PC-3 (cell line): ENCODE measurements at regions not wholly inside any gene's neighbourhood (a gene's known extent, or its start where the extent isn't known, plus 50 kb on each side); places are given as distances from the start of the nearest gene placed in this dataset.

Source experiments
- ATAC-seq: fragments of 200-7000 bp; cut with Tn5 transposase; 2 replicates; pipeline ENCODE4 v1.9.1; 2020; ENCODE audit warnings: mild to moderate bottlenecking, moderate library complexity
- BruUV-seq: library from RNA; stranded (reverse); fragments of 400-500 nt; replicated peaks from 2 replicates; lab custom pipeline; 2021; lab: Mats Ljungman, UMichigan
- CTCF ChIA-PET: fragments of 300-600 bp; sonication (Branson Sonifier 250); formaldehyde crosslinking; loops from one replicate; lab custom pipeline; 2022; ENCODE audit warnings: antibody characterized with exemption; lab: Charles Lee
- POLR2A ChIA-PET: fragments of 300-600 bp; sonication (Branson Sonifier 250); formaldehyde crosslinking; loops from one replicate; lab custom pipeline; 2022; ENCODE audit warnings: antibody characterized with exemption; ENCODE audit not compliant: unreplicated experiment; lab: Charles Lee
- DNase-seq: peaks from one replicate; pipeline ENCODE4 v3.0.0-alpha.2; 2015
- H2AFZ ChIP-seq: fragments of 300-600 bp; sonication (generic); 2 replicates; pipeline ENCODE4 v1.6.0; 2016; ENCODE audit warnings: antibody characterized with exemption, low read length
- H3F3A ChIP-seq: fragments of 300-600 bp; sonication (generic); one replicate; pipeline ENCODE4 v1.6.0; 2017; ENCODE audit warnings: antibody characterized with exemption, low read length, control low read depth, mild to moderate bottlenecking; ENCODE audit not compliant: unreplicated experiment
- H3K27ac ChIP-seq: fragments of 300-600 bp; sonication (generic); 2 replicates; pipeline ENCODE4 v1.5.1; 2016; ENCODE audit warnings: mild to moderate bottlenecking, low read length
- H3K27me3 ChIP-seq: fragments of 300-600 bp; sonication (generic); 2 replicates; pipeline ENCODE4 v1.6.1; 2016; ENCODE audit warnings: low read length, mixed read lengths
- H3K36me3 ChIP-seq: fragments of 300-600 bp; sonication (generic); 2 replicates; pipeline ENCODE4 v1.6.1; 2016; ENCODE audit warnings: low read depth, mixed run types, low read length, mixed read lengths
- H3K4me1 ChIP-seq: fragments of 300-600 bp; sonication (generic); 2 replicates; pipeline ENCODE4 v1.5.1; 2016; ENCODE audit warnings: low read length; ENCODE audit not compliant: insufficient read depth
- H3K4me2 ChIP-seq: fragments of 300-600 bp; sonication (generic); 2 replicates; pipeline ENCODE4 v1.6.0; 2016; ENCODE audit warnings: low read length
- H3K4me3 ChIP-seq: fragments of 300-600 bp; sonication (generic); 2 replicates; pipeline ENCODE4 v1.5.1; 2016; ENCODE audit warnings: mild to moderate bottlenecking, low read length, mixed read lengths
- H3K79me2 ChIP-seq: fragments of 300-600 bp; sonication (generic); 2 replicates; pipeline ENCODE4 v1.6.1; 2017; ENCODE audit warnings: low read length, mixed read lengths
- H3K9ac ChIP-seq: fragments of 300-600 bp; sonication (generic); 2 replicates; pipeline ENCODE4 v1.6.0; 2016; ENCODE audit warnings: mild to moderate bottlenecking, low read length
- H3K9me2 ChIP-seq: fragments of 300-600 bp; sonication (generic); replicated peaks from 2 replicates; pipeline ENCODE4 v1.6.1; 2016; ENCODE audit warnings: mixed run types, low read length, mixed read lengths
- H3K9me3 ChIP-seq: fragments of 300-600 bp; sonication (generic); 2 replicates; pipeline ENCODE4 v1.6.1; 2016; ENCODE audit warnings: low read length, mixed read lengths
- H4K20me1 ChIP-seq: fragments of 300-600 bp; sonication (generic); 2 replicates; pipeline ENCODE4 v1.6.1; 2016; ENCODE audit warnings: low read length, mixed read lengths
- EZH2 ChIP-seq: fragments of 300-600 bp; sonication (generic); IDR thresholded peaks from one replicate; pipeline ENCODE4 v1.6.1; 2017; ENCODE audit warnings: antibody characterized with exemption, mild to moderate bottlenecking, low read length; ENCODE audit not compliant: unreplicated experiment
- EZH2phosphoT487 ChIP-seq: fragments of 300-600 bp; sonication (generic); IDR thresholded peaks from 2 replicates; pipeline ENCODE4 v1.6.1; 2018; ENCODE audit warnings: mild to moderate bottlenecking, antibody characterized with exemption, low read length, borderline replicate concordance
- intact Hi-C: fragments of 100-400 bp; cut with micrococcal nuclease; formaldehyde crosslinking; loops from 2 replicates; pipeline ENCODE4 v1.9.0; 2023
- TF ChIP-seq, protein P1 (sequence below): fragments of 300-600 bp; sonication (generic); conservative IDR thresholded peaks from 2 replicates; pipeline ENCODE4 v1.5.1; 2017; ENCODE audit warnings: antibody characterized with exemption, low read depth, mild to moderate bottlenecking, low read length

DNA sequence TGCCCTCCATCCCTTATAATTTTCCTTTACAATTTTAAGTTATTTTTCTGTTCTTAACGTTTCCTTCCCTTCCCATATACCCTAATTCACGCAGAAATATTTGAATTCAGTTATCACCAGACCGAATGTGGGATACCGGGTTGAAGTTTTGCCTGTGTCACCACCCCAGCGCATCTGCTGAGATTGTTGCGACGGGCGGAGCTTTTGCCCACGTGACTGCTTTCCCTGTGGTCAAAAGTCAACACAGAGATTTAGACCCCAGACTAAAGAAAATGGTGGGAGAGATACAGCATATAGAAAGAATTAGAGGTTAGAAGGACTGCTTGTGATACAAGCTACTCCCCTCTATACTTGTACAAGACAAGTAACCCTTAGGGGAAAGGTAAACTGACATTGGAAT is 326.4 kb upstream of the CTNND2 start:
- Histone ChIP-seq H3K27me3 (no peaks in the 10 kb centered on the region), H3K9ac (no peak overlapping the region), H3K27ac (no peak overlapping the region), H3K79me2 (no peaks in the 10 kb centered on the region), H3K4me1 (no peaks in the 10 kb centered on the region), H3K4me2 (no peak overlapping the region), H3K9me3 (no peaks in the 10 kb centered on the region), H3K9me2 (no peaks in the 10 kb centered on the region), H2AFZ (no peak overlapping the region), H3F3A (no peaks in the 10 kb centered on the region), H3K36me3 (no peaks in the 10 kb centered on the region), H4K20me1 (no peaks in the 10 kb centered on the region), H3K4me3 (no peak overlapping the region)
- intact Hi-C loops = no loop called here
- BruUV-seq = no TSS peak
- ChIA-PET POLR2A (no interaction called here), CTCF (no interaction called here)
- TF ChIP-seq, protein P1, sequence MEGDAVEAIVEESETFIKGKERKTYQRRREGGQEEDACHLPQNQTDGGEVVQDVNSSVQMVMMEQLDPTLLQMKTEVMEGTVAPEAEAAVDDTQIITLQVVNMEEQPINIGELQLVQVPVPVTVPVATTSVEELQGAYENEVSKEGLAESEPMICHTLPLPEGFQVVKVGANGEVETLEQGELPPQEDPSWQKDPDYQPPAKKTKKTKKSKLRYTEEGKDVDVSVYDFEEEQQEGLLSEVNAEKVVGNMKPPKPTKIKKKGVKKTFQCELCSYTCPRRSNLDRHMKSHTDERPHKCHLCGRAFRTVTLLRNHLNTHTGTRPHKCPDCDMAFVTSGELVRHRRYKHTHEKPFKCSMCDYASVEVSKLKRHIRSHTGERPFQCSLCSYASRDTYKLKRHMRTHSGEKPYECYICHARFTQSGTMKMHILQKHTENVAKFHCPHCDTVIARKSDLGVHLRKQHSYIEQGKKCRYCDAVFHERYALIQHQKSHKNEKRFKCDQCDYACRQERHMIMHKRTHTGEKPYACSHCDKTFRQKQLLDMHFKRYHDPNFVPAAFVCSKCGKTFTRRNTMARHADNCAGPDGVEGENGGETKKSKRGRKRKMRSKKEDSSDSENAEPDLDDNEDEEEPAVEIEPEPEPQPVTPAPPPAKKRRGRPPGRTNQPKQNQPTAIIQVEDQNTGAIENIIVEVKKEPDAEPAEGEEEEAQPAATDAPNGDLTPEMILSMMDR = no peak
- TF ChIP-seq EZH2 (no peak), EZH2phosphoT487 (no peak)
- DNase-seq = no peak
- no peak for ATAC-seq

DNA sequence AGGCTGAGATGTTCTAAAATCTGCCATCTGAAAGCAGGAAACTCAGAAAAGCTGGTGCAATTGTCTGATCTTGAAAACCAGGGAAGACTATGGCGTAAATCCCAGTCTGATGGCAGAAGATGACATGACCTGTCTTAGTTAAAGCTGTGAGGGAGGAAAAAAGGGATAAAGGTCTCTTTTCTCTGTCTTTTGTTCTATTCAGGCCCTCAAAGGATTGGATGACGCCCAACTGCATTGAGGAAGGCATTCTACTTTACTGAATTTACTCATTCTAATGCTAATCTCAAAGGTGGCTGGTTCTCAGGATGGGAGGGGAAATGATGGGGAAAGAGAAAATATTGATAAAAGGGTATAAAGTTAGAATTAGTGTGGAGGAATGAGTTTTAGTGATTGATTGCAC is 312.8 kb upstream of the CTNND2 start:
- POLR2A ChIA-PET = no interaction called here
- Histone ChIP-seq H3F3A (no peaks in the 10 kb centered on the region), H3K27me3 (no peaks in the 10 kb centered on the region), H4K20me1 (no peaks in the 10 kb centered on the region), H3K4me2 (no peak overlapping the region), H3K9ac (no peak overlapping the region), H2AFZ (no peak overlapping the region), H3K36me3 (no peaks in the 10 kb centered on the region), H3K9me3 (0 out of 2 replicates have a peak, but pooled peaks cover 3% of the 10 kb centered on the region), H3K27ac (no peak overlapping the region), H3K4me3 (no peak overlapping the region), H3K4me1 (peaks cover 5% of the 10 kb centered on the region; the same call in 1 of the 2 replicates), H3K79me2 (no peaks in the 10 kb centered on the region), H3K9me2 (no peaks in the 10 kb centered on the region)
- ATAC-seq (no peak), DNase-seq (no peak)
- no TSS peak for BruUV-seq
- CTCF ChIA-PET = no interaction called here
- TF ChIP-seq, protein P1 = no peak
- TF ChIP-seq EZH2phosphoT487 = no peak
- TF ChIP-seq EZH2 = no peak
- intact Hi-C loops = no loop called here

DNA sequence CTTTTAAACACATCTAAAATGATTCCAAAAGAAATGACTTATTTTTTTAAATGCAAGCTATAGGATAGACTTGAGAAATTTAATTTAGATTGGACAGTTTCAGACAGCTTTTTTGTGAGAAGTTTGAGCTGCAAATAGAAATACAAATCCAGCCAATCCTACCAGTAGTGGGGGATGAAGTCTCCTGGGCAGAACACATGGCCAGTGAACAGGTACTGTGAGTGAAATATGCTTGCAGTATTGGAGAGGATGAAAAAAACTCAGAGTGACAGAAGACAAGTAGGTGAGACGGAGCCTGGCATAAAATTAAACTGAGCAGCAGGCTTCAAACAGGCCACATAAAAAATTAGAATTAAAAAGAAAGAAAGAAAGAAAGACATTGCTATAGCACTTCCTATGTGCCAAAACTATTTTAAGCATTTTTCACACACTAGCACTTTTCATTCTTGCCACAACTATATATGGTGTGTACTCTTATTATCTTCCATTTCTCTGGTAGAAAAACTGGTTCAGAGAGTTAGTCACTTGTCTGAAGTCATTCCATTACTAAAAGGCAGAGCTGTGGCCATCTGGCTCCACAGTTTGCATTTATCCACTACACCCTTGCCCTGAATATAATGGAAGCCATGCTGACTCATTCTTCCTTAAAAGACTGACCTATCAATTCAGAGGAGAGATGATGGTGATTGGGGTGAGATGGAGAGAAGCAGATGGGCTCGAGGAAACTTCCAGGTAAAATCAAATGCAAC is 310.2 kb upstream of the CTNND2 start:
- H3F3A ChIP-seq = no peaks in the 10 kb centered on the region
- H3K27me3 ChIP-seq = no peaks in the 10 kb centered on the region
- H3K27ac ChIP-seq = no peak overlapping the region
- POLR2A ChIA-PET = no interaction called here
- intact Hi-C loops = no loop called here
- CTCF ChIA-PET = no interaction called here
- no peak overlapping the region for H3K4me3 ChIP-seq
- H2AFZ ChIP-seq = peak overlapping the region; percentile 1; the same call in 1 of the 2 replicates
- no peaks in the 10 kb centered on the region for H4K20me1 ChIP-seq
- H3K4me1 ChIP-seq = peaks cover 5% of the 10 kb centered on the region; the same call in 1 of the 2 replicates
- DNase-seq (peak; percentile 69), ATAC-seq (no peak; the same call in 1 of the 2 replicates)
- H3K36me3 ChIP-seq = no peaks in the 10 kb centered on the region
- no peaks in the 10 kb centered on the region for H3K79me2 ChIP-seq
- H3K9me2 ChIP-seq = no peaks in the 10 kb centered on the region
- no peak overlapping the region for H3K9ac ChIP-seq
- H3K4me2 ChIP-seq = no peak overlapping the region
- no TSS peak for BruUV-seq
- TF ChIP-seq, protein P1 = no peak
- TF ChIP-seq EZH2phosphoT487 = no peak
- TF ChIP-seq EZH2 = no peak
- no peaks in the 10 kb centered on the region for H3K9me3 ChIP-seq
